ENCODE measurements at regions not wholly inside any gene's neighbourhood (a gene's known extent, or its start where the extent isn't known, plus 50 kb on each side); places are given as distances from the start of the nearest gene placed in this dataset.

DNA sequence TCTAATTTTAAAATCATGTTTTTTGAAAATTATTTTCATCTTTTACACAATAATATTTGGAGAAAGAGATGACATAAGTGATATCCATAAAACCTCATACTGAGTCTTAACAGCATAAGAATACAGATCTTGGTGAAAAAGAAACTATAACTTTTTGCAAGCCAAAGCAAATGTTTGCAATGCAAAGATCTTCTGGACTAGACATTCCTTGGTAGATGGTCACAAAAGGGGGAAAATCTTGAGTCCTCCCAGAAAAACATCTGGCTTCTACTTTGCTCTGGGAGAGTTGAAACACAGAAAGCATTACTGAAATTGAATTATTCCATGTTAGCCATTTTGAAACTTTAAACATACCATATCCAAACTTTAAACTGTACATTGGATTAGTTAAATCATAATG is 308.2 kb downstream of the ANXA1 start:
- intact Hi-C loops (cut with DNase I): no loop called here
- ATAC-seq (no peak), FAIRE-seq (no peak), DNase-seq (no peak)
- Histone ChIP-seq H3K4me1 (no peaks in the 10 kb centered on the region), H3K4me3 (no peak overlapping the region), H3K36me3 (no peaks in the 10 kb centered on the region), H3K9me3 (no peaks in the 10 kb centered on the region), H3K27ac (no peak overlapping the region), H3K27me3 (no peaks in the 10 kb centered on the region)
- TF ChIP-seq, protein P1, sequence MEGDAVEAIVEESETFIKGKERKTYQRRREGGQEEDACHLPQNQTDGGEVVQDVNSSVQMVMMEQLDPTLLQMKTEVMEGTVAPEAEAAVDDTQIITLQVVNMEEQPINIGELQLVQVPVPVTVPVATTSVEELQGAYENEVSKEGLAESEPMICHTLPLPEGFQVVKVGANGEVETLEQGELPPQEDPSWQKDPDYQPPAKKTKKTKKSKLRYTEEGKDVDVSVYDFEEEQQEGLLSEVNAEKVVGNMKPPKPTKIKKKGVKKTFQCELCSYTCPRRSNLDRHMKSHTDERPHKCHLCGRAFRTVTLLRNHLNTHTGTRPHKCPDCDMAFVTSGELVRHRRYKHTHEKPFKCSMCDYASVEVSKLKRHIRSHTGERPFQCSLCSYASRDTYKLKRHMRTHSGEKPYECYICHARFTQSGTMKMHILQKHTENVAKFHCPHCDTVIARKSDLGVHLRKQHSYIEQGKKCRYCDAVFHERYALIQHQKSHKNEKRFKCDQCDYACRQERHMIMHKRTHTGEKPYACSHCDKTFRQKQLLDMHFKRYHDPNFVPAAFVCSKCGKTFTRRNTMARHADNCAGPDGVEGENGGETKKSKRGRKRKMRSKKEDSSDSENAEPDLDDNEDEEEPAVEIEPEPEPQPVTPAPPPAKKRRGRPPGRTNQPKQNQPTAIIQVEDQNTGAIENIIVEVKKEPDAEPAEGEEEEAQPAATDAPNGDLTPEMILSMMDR (IDR thresholded peaks at IDR 0.05): no peak

DNA sequence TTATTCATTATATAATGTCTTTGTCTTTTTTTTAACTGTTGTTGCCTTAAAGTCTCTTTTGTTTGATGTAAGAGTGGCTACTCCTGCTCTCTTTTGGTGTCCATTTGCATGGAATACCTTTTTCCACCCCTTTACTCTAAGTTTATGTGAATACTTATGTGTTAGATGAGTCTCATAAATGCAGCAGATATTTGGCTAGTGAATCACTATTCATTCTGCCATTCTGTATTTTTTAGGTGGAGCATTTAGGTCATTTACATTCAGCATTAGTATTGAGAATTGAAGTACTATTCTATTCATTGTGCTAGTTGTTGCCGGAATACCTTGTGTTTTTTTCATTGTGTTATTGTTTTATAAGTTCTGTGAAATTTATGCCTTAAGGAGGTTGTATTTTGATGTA is 317.1 kb downstream of the ANXA1 start:
- H3K9me3 ChIP-seq: no peaks in the 10 kb centered on the region
- intact Hi-C loops (cut with DNase I): no loop called here
- WGBS, 2 donors: 73 to 85% methylated on average over 1 of the region's 1 CpG
- H3K27me3 ChIP-seq: no peaks in the 10 kb centered on the region
- no peak overlapping the region for H3K27ac ChIP-seq
- no peaks in the 10 kb centered on the region for H3K36me3 ChIP-seq
- no peak for DNase-seq
- TF ChIP-seq, protein P1 (IDR thresholded peaks at IDR 0.05): no peak
- no peak overlapping the region for H3K4me3 ChIP-seq
- ATAC-seq: no peak
- no peaks in the 10 kb centered on the region for H3K4me1 ChIP-seq
- no peak for FAIRE-seq

DNA sequence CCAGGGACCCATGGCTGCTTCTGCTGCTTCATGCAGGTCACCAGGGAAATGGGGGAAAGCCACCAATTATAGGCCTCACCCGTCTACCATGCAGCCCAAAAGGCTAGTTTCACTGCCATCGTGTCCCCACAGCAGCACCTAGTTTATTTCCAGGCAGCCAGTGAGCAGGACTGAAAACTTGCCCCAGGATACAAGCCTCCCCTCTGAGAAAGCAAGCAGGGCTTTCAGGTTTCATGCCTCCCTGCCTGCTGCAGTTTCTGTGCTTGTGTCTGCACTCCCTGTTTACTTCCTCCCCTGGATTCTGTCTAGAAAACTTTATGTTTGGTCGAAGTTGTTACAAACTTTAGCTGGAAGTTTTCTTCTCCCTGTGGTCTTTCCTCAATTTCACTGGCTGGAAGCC is 319.1 kb downstream of the ANXA1 start:
- TF ChIP-seq, protein P1 (IDR thresholded peaks at IDR 0.05): no peak
- Histone ChIP-seq H3K27me3 (no peaks in the 10 kb centered on the region), H3K4me1 (no peaks in the 10 kb centered on the region), H3K27ac (no peak overlapping the region), H3K9me3 (no peaks in the 10 kb centered on the region), H3K4me3 (no peak overlapping the region), H3K36me3 (no peaks in the 10 kb centered on the region)
- ATAC-seq (no peak), DNase-seq (no peak), FAIRE-seq (no peak)
- intact Hi-C loops (cut with DNase I): no loop called here
- 45 to 72% methylated on average over 3 of the region's 3 CpGs for WGBS, 2 donors

DNA sequence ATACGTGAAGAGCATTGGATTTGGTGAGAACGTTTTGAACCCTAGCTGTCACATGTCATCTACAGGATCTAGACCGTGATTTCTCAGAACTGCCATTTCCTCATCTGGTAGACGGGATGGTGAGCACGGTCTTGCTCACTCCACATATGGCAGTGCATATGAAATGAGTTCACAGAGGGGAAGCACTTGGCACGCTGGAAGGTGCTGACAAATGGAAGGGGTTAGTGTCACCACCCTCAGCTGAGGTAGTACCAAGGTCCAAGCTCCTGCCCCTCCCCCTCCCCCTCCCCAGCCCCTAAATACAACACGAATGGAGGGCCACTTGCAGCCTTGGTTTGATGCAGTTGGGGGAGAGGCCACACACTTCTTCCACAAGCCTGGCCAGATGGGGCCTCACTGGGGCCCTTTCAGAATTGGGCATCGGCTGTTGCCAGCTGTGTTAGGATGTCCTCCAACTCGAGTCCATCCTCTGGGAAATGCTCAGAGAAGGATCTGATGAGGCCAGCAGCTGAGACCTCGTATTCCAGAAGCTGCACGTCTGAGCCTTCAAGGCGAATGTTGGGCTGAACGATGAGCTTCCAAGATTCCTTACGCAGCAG is 322.4 kb downstream of the ANXA1 start:
- 61 to 72% methylated on average over 14 of the region's 14 CpGs for WGBS, 2 donors
- TF ChIP-seq, protein P1 (IDR thresholded peaks at IDR 0.05): no peak
- H3K27ac ChIP-seq: no peak overlapping the region
- H3K4me3 ChIP-seq: no peak overlapping the region
- H3K4me1 ChIP-seq: no peaks in the 10 kb centered on the region
- ATAC-seq: no peak
- no peaks in the 10 kb centered on the region for H3K36me3 ChIP-seq
- FAIRE-seq: no peak
- intact Hi-C loops (cut with DNase I): no loop called here
- H3K9me3 ChIP-seq: no peaks in the 10 kb centered on the region
- DNase-seq: no peak
- no peaks in the 10 kb centered on the region for H3K27me3 ChIP-seq

DNA sequence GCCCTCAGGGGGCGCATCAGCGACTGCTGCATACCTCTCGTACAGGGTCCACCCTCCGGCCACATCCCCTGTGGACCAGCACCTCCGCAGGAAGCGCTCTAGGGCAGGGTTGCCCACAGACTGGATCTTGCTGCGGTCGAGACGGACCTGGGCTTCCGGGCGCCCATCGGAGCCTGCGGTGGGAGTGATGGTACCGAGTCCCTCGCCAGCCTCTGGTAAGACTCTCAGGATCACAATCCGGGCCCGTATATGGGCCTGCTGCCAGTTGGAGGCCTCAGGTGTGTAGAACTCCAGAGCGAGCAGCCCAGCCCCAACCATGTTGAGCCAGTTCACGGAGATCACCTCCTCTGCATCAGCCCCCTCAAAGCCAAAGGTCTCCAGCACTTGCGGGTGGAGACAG is 323.0 kb downstream of the ANXA1 start:
- H3K27me3 ChIP-seq: no peaks in the 10 kb centered on the region
- no peak for ATAC-seq
- H3K4me1 ChIP-seq: no peaks in the 10 kb centered on the region
- TF ChIP-seq, protein P1 (IDR thresholded peaks at IDR 0.05): no peak
- no peaks in the 10 kb centered on the region for H3K9me3 ChIP-seq
- no peak overlapping the region for H3K4me3 ChIP-seq
- 72 to 82% methylated on average over 20 of the region's 20 CpGs for WGBS, 2 donors
- H3K36me3 ChIP-seq: no peaks in the 10 kb centered on the region
- intact Hi-C loops (cut with DNase I): no loop called here
- no peak overlapping the region for H3K27ac ChIP-seq
- FAIRE-seq: no peak
- peak in 3 of 6 donors; percentile 14 to 60 (median 50) for DNase-seq
